GM19239 (cell line): ENCODE measurements at regions not wholly inside any gene's neighbourhood (a gene's known extent, or its start where the extent isn't known, plus 50 kb on each side); places are given as distances from the start of the nearest gene placed in this dataset.

Experiments used
- DNase-seq: peaks from one replicate; pipeline ENCODE4 v3.0.0; 2011; ENCODE audit warnings: low spot score; ENCODE audit not compliant: insufficient read length
- FAIRE-seq: peaks from 2 replicates; lab custom pipeline; 2011; peaks lifted over from hg19 to GRCh38; lab: Jason Lieb, UNC

DNA sequence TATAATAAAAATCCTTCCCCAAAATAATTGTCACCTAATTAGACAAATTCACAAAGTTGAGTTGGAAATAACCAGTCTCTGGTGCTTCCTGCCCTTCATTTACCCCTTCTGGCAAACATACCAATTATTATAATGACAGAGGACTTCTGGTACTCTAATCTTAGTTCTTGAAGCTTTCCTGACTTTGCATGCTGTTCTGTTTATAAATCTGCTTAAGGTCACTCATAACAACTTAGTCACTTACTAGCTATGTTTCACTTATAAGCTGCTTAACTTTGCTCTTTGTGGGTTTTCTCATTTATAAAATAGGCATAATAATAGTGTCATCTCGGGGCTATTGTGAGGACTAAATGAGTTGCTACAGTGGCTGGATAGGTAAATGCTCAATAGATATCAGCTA is 446.5 kb downstream of the EFNA5 start:
- FAIRE-seq (no peak), DNase-seq (no peak)

- DNase-seq (no peak), FAIRE-seq (no peak)
Measured at GRCh38 chr5:107223066-107223465, 447.7 kb downstream of the EFNA5 start.

GRCh38 chr5:107219993-107220392 is 450.7 kb downstream of the EFNA5 start:
- no peak for DNase-seq
- peak; percentile 52 for FAIRE-seq

GRCh38 chr5:107218457-107219193 is 452.1 kb downstream of the EFNA5 start:
- DNase-seq (no peak), FAIRE-seq (no peak)

DNA sequence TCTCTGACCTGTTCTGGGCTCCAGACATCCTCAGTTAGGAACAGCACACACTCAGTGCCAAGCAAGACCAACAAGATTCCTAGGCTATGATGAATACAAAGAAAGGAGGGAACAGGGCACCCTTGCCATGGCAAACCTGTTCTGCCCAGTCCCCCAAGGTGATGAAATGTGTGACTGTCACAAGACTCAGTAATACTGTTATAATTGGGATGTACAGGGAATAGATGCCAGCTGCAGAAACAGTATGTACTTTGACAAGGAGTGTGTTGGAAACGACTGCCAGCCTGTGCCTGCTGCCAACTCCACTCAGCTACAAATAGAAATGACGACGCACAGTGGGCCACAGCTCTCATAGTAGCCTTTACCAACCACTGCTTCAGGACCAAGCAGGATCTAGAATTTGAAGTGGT is 453.0 kb downstream of the EFNA5 start:
- FAIRE-seq = no peak

DNA sequence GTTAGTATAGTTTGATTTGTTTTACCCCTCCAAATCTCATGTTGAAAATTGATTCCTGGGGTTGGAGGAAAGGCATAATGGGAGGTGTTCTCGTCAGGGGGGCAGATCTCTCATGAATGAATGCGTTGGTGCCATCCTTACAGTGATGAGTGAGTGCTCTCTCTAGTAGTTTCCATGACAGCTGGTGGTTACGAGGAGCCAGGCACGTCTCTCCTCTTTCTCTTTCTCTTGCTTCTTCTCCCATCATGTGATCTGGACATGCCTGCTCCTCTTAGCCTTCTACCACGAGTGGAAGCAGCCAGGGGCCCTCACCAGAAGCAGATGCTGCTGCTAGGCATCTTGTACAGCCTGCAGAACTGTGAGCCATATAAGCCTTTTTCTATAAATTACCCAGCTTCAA is 454.1 kb downstream of the EFNA5 start:
- FAIRE-seq (no peak), DNase-seq (no peak)

More for the DNA sequence above, 453.0 kb downstream of the EFNA5 start:
- no peak for DNase-seq

DNA sequence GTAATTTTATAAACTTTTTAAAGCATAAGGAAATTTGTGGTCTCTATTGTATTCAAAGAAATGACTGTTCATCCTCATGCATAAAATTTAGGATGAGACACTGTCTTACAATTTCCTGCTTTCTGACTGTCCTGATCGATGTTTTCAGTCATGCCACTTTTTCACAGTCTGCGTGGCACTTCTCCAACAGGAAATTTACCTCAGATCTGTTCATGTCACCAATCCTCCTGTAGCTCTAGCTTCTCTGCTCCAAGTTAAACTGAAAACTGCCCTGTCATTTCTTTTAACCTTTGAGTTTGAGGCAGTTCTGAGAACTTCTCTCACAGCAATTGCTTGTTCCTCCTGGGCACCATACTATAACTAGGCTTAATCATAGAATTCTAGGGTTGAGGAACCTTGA is 455.1 kb downstream of the EFNA5 start:
- DNase-seq (no peak), FAIRE-seq (no peak)

- FAIRE-seq (no peak), DNase-seq (no peak)
Measured at GRCh38 chr5:107213025-107213424, 457.7 kb downstream of the EFNA5 start.

- FAIRE-seq (no peak), DNase-seq (no peak)
Measured at GRCh38 chr5:107211630-107212029, 459.1 kb downstream of the EFNA5 start.

DNA sequence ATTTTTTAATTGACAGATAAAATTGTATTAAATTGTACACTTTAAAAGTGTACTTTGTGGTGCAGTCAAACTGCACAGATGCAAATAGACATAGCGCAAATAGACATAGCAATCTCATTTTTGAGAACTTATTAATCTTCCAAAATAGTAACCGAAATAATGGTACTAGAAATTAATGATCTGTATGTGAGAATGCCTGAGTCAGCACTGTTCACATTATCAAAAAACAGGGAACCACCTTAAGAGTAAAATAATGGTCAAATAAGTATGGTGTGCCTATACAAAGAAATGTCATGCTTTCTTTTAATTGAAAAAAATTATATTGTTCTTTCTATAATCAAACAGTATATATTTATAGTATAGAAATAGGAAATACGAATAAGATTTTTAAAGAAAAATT is 461.9 kb downstream of the EFNA5 start:
- no peak for FAIRE-seq
- DNase-seq = no peak

- no peak for DNase-seq
- FAIRE-seq = no peak
Measured at GRCh38 chr5:107204413-107204812, 466.3 kb downstream of the EFNA5 start.

DNA sequence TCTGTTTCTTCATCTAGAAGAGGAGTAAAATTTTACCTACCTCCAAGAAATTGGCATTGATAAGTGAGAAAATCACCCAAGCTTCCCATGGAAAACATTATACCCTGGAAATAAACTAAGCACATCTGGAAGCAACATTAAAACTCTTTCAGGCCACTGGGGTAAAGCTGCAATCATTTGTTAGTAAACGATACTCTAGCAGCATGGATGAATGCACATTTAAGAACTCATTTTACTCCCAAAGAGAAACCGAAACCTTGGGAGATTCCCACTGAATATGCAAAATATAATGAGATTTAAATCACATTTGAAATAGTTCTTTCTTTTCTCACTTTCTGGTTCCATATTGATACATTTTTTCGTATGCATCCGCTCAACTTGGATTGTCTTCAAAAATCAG is 467.5 kb downstream of the EFNA5 start:
- DNase-seq = no peak
- peak; percentile 40 for FAIRE-seq

DNA sequence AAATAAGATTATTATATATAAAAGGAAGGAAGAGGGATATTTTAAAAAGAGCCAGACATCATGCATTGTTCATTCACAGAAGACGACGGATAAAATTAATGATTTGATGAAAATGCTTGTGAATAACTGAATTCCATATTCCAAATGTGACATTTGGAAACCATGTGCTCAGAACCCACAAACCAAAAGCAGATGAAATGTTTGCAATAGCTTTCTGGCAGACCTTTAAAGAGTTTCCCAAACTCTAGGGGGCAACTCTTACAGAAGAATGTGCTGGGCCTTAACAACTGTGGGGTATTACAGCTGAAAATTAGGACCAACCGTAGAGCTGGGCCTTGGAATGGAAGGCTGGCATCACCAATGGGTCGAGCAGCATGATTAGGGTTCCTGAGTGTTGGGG is 471.0 kb downstream of the EFNA5 start:
- FAIRE-seq = no peak
- DNase-seq = no peak

DNA sequence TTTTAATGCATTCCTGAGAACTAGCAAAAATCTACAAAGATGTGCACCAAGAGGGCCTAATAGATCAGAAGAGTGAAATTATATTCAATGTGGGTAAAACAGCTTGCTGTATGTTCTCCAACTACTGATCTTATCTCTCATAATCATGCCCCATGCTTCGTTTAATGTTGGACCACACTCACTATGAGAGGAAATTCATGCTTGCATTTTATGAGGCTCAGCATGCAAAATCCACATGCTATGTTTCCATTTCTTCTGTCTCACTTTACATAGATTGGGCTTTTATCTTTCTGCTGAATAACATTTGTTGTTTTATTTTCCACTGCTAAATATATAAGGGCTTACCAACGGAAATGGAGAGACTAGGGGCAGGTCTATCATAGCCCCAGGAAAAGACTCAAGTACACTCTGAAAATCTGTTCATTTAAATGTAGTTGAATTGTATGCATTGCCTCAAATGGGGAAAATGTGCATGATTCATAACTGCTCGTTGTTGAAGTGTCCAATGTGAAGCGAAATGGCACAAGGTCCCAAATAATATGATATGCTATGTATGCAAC is 474.2 kb downstream of the EFNA5 start:
- DNase-seq (no peak), FAIRE-seq (no peak)

DNA sequence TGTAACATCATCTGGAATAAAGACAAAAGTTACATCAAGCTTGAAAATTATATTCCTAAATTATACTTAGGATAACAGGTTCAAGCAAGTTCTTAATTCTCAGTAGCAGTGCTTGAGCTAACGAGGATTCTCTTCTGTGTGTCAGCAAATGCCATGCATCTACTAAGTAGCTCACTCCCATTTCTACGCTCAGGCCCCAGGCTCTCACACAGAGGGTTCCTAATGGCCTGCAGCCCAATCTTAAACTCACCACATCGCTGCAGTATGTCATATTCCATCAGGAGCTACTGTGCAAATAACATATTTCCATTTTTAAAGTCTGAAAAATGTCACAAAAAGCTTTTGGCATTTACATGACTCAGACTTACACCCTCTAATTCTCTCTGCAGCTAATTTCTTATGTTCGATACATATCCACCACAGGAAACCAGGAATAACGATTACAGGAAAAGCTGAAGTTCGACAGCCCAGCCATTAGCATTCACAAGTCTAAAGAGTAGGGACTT is 474.8 kb downstream of the EFNA5 start:
- DNase-seq = no peak
- FAIRE-seq = no peak

GRCh38 chr5:107184871-107185270 is 485.9 kb downstream of the EFNA5 start:
- DNase-seq = no peak
- no peak for FAIRE-seq

DNA sequence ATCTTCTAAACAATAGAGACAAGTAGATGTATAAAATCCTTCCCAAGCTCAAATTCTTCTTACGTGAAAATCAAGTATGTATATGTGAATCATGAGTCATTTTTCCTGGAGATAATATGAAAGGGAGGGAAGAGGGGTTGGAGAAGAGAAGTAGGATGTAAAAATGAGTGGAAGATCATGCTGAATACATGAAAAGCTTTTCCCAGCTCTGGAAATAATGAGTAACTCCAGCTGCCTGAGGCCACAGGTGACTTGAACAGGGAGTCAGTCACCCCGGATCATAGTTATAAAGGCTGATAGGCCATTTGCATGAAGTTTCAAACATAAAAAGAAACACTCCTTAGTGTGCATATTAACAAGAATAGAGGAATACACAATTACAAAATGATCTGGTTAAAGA is 486.7 kb downstream of the EFNA5 start:
- no peak for DNase-seq
- no peak for FAIRE-seq

- FAIRE-seq (no peak), DNase-seq (no peak)
Measured at GRCh38 chr5:107170620-107171019, 500.1 kb downstream of the EFNA5 start.

DNA sequence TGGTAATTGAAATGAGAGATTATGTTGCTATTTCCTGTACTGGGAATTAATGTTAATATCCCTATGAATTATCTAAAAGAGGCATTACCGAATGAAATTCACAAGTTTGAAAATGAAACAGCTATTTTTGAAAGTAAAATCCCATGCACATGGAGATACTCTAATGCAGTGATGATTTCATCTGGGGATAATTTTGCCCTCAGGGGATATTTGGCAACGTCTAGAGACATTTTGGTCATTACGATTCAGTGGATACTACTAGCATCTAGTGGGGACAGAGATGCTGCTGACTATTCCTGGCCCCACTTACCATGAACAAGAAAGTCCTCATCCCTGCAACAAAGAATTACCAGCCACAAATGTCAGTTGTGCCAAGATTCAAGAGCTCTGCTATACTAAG is 500.9 kb downstream of the EFNA5 start:
- FAIRE-seq (no peak), DNase-seq (no peak)

GRCh38 chr5:107168848-107169752 is 501.6 kb downstream of the EFNA5 start:
- no peak for FAIRE-seq

DNA sequence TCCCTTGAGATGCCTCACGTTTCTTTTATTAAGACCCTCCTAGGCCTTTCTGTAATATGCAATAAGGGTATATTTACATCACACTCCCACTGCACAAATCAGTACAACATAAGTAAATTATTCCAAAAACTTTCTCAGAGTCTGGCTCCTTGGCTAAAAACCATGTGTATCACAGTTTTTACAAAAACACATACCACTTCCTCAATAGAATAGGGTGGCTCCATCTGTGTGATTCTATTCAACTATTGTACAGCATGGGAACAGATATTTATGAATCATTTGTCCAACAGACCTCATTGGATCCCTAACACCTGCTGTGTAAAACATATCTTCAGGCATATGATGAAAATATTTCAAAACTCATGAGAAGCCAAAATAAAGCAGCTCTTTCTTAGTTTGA is 502.7 kb downstream of the EFNA5 start:
- FAIRE-seq = no peak
- no peak for DNase-seq

More at GRCh38 chr5:107168848-107169752, 501.6 kb downstream of the EFNA5 start:
- no peak for DNase-seq
